ENCODE measurements at regions not wholly inside any gene's neighbourhood (a gene's known extent, or its start where the extent isn't known, plus 50 kb on each side); places are given as distances from the start of the nearest gene placed in this dataset.

- Mint-ChIP-seq H3K27me3 (no peaks in the 10 kb centered on the region), H3K9me3 (peaks cover 14% of the 10 kb centered on the region), H3K27ac (no peak overlapping the region), H3K4me3 (no peak overlapping the region), H3K36me3 (ENCODE audit: low read depth) (no peaks in the 10 kb centered on the region), H3K4me1 (ENCODE audit: low read depth) (no peaks in the 10 kb centered on the region)
- DNase-seq, result no peak
Observed at GRCh38 chr9:25613709-25614108, 64.5 kb downstream of the TUSC1 start.

DNA sequence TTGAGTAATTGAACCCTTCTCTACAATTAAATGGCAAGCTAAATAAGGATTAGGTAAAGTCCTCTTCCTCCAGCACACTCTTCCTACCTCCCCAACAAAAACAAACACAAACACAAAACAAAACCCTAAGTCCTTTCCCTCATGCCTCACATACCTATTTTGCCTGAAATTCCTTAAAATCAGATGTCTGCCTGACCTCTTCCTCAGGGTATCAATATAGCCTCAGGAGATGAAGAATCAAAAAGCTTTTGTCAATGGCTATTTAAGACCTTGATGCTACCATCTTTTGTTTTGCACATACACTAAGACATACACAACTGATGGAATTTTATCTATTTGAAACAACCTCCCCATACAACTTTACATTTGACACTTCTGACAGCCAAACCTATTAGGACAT, 75.1 kb downstream of the TUSC1 start:
- no peak for DNase-seq
- Mint-ChIP-seq H3K9me3 (peaks cover 18% of the 10 kb centered on the region), H3K4me1 (ENCODE audit: low read depth) (no peaks in the 10 kb centered on the region), H3K27me3 (no peaks in the 10 kb centered on the region), H3K27ac (no peak overlapping the region), H3K4me3 (no peak overlapping the region), H3K36me3 (ENCODE audit: low read depth) (no peaks in the 10 kb centered on the region)

DNA sequence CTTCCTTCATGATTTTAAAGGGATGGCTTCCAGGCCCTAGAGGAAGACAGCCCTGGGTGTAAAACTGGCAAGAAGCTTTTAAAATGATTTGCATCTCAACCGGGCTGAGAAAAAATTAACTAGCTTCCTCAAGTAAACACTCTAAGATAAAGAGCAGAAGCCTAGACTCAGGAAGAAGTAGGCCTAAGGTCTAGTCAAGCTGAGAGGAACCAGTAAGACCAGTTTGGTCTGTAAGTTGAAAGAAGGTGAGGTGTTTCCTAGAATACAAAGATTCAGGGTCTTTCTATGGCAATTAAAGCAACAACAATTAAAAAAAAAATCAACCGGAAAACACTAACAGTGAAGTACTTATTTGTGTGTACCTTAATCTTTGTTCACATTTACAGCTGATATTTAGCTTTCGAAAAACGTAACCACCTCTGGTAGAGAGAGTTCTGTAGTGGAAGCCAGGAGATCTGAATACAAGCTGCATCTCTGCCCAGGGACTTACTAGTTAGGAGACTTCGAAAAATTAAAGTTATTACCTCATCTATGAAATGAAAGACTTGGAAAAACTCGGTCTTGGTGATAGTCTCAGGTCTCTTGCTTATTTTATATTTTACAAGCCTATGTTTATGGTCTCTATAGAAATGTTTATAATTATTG, 75.7 kb downstream of the TUSC1 start:
- no peaks in the 10 kb centered on the region for H3K36me3 Mint-ChIP-seq (ENCODE audit: low read depth)
- no peak overlapping the region for H3K27ac Mint-ChIP-seq
- no peaks in the 10 kb centered on the region for H3K27me3 Mint-ChIP-seq
- no peak overlapping the region for H3K4me3 Mint-ChIP-seq
- H3K9me3 Mint-ChIP-seq, result peaks cover 18% of the 10 kb centered on the region
- H3K4me1 Mint-ChIP-seq (ENCODE audit: low read depth), result no peaks in the 10 kb centered on the region
- DNase-seq, result no peak

GRCh38 chr9:25600501-25600900, 77.7 kb downstream of the TUSC1 start:
- Mint-ChIP-seq H3K4me3 (no peak overlapping the region), H3K9me3 (peaks cover 19% of the 10 kb centered on the region), H3K4me1 (ENCODE audit: low read depth) (no peaks in the 10 kb centered on the region)

GRCh38 chr9:25584611-25585010, 93.6 kb downstream of the TUSC1 start:
- no peaks in the 10 kb centered on the region for H3K27me3 Mint-ChIP-seq
- H3K36me3 Mint-ChIP-seq (ENCODE audit: low read depth), result no peaks in the 10 kb centered on the region
- peaks cover 22% of the 10 kb centered on the region for H3K9me3 Mint-ChIP-seq
- no peaks in the 10 kb centered on the region for H3K4me1 Mint-ChIP-seq (ENCODE audit: low read depth)
- H3K27ac Mint-ChIP-seq, result no peak overlapping the region
- no peak overlapping the region for H3K4me3 Mint-ChIP-seq
- DNase-seq, result no peak

More at GRCh38 chr9:25600501-25600900, 77.7 kb downstream of the TUSC1 start:
- no peak for DNase-seq
- no peaks in the 10 kb centered on the region for H3K27me3 Mint-ChIP-seq
- H3K27ac Mint-ChIP-seq, result no peak overlapping the region
- no peaks in the 10 kb centered on the region for H3K36me3 Mint-ChIP-seq (ENCODE audit: low read depth)

DNA sequence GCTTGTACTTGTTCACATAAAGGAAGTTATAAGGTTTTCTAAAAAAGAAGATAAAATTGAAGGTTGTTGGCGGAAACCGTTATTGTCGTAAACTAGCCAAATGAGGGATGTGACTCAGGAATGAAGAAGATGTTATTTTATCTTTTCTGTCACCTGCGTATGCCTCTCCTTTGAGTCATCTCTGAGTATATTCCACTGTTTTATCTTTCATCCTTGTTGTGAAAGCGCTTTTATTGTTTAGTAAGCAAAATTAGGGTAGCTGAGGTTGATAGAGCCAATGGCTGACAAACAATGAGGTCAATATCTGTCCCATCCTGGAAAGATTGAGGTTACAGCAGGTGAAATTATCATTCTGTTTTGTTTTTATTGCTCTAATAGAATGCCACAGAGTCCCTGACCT, 105.0 kb downstream of the TUSC1 start:
- H3K4me3 Mint-ChIP-seq, result no peak overlapping the region
- no peaks in the 10 kb centered on the region for H3K36me3 Mint-ChIP-seq (ENCODE audit: low read depth)
- H3K27me3 Mint-ChIP-seq, result no peaks in the 10 kb centered on the region
- peaks cover 7% of the 10 kb centered on the region for H3K9me3 Mint-ChIP-seq
- H3K27ac Mint-ChIP-seq, result no peak overlapping the region
- DNase-seq, result no peak
- no peaks in the 10 kb centered on the region for H3K4me1 Mint-ChIP-seq (ENCODE audit: low read depth)

DNA sequence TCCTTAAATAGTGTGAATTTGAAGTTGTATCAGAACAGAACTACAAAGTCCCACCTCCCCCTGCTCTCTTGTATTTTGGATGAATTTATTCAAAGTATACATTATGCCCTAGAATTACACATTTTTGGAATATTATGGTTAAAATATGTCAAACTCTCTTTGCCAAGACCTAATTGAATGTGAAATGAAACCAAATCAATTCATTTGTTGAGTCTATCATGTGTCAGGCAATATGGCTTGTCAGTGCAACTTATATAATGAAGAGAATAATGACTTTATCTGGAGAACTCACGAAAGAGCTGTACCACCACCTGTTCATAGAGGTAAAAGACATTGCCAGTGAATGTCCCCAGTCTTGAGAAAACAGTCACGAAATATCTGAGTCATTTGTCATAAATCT, 106.8 kb downstream of the TUSC1 start:
- no peaks in the 10 kb centered on the region for H3K27me3 Mint-ChIP-seq
- H3K4me1 Mint-ChIP-seq (ENCODE audit: low read depth), result no peaks in the 10 kb centered on the region
- H3K9me3 Mint-ChIP-seq, result peaks cover 5% of the 10 kb centered on the region
- H3K36me3 Mint-ChIP-seq (ENCODE audit: low read depth), result no peaks in the 10 kb centered on the region
- DNase-seq, result no peak
- H3K27ac Mint-ChIP-seq, result no peak overlapping the region
- H3K4me3 Mint-ChIP-seq, result no peak overlapping the region

GRCh38 chr9:25570802-25571201, 107.4 kb downstream of the TUSC1 start:
- Mint-ChIP-seq H3K36me3 (ENCODE audit: low read depth) (no peaks in the 10 kb centered on the region), H3K27me3 (no peaks in the 10 kb centered on the region), H3K4me3 (no peak overlapping the region), H3K9me3 (peaks cover 5% of the 10 kb centered on the region), H3K27ac (no peak overlapping the region), H3K4me1 (ENCODE audit: low read depth) (no peaks in the 10 kb centered on the region)
- no peak for DNase-seq

- no peak for DNase-seq
- peaks cover 16% of the 10 kb centered on the region for H3K9me3 Mint-ChIP-seq
- H3K4me1 Mint-ChIP-seq (ENCODE audit: low read depth), result no peaks in the 10 kb centered on the region
- H3K4me3 Mint-ChIP-seq, result no peak overlapping the region
- no peak overlapping the region for H3K27ac Mint-ChIP-seq
- H3K36me3 Mint-ChIP-seq (ENCODE audit: low read depth), result no peaks in the 10 kb centered on the region
- H3K27me3 Mint-ChIP-seq, result no peaks in the 10 kb centered on the region
Observed at GRCh38 chr9:25562101-25562500, 116.1 kb downstream of the TUSC1 start.

- Mint-ChIP-seq H3K4me3 (no peak overlapping the region), H3K9me3 (peaks cover 12% of the 10 kb centered on the region), H3K4me1 (ENCODE audit: low read depth) (no peaks in the 10 kb centered on the region), H3K27ac (no peak overlapping the region), H3K27me3 (no peaks in the 10 kb centered on the region), H3K36me3 (ENCODE audit: low read depth) (no peaks in the 10 kb centered on the region)
- DNase-seq, result no peak
Observed at GRCh38 chr9:25557645-25558300, 120.5 kb downstream of the TUSC1 start.

- Mint-ChIP-seq H3K9me3 (peaks cover 18% of the 10 kb centered on the region), H3K4me3 (no peak overlapping the region), H3K27me3 (no peaks in the 10 kb centered on the region), H3K36me3 (ENCODE audit: low read depth) (no peaks in the 10 kb centered on the region), H3K27ac (no peak overlapping the region), H3K4me1 (ENCODE audit: low read depth) (no peaks in the 10 kb centered on the region)
- DNase-seq, result no peak
Observed at GRCh38 chr9:25556540-25556939, 121.7 kb downstream of the TUSC1 start.

DNA sequence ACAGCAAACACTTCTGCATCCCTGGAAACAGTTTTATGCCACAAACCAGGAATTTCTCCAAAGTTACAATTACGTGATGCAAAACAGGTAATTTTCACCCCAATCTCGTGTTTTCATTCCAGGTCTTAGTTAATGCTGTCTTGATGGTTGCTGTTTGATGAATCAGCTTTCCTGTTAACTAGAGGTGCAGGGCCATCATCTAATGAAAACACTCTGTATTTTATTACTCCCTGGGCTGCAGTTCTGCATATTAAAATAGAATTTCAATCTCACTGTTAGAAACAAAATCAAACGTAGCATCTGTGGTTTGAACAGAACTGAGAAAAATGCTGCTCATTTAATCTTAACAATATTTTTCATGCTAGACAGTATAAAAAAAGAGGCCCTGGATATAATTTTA, 129.4 kb downstream of the TUSC1 start:
- no peak for DNase-seq
- Mint-ChIP-seq H3K27me3 (no peaks in the 10 kb centered on the region), H3K4me3 (no peak overlapping the region), H3K9me3 (peaks cover 16% of the 10 kb centered on the region), H3K27ac (no peak overlapping the region), H3K4me1 (ENCODE audit: low read depth) (no peaks in the 10 kb centered on the region), H3K36me3 (ENCODE audit: low read depth) (no peaks in the 10 kb centered on the region)

GRCh38 chr9:25543806-25544205, 134.4 kb downstream of the TUSC1 start:
- no peaks in the 10 kb centered on the region for H3K4me1 Mint-ChIP-seq (ENCODE audit: low read depth)
- no peak overlapping the region for H3K27ac Mint-ChIP-seq
- no peak for DNase-seq
- peaks cover 11% of the 10 kb centered on the region for H3K9me3 Mint-ChIP-seq
- H3K36me3 Mint-ChIP-seq (ENCODE audit: low read depth), result no peaks in the 10 kb centered on the region
- no peaks in the 10 kb centered on the region for H3K27me3 Mint-ChIP-seq
- H3K4me3 Mint-ChIP-seq, result no peak overlapping the region

- H3K4me3 Mint-ChIP-seq, result no peak overlapping the region
- no peak overlapping the region for H3K27ac Mint-ChIP-seq
- no peaks in the 10 kb centered on the region for H3K27me3 Mint-ChIP-seq
- peaks cover 7% of the 10 kb centered on the region for H3K9me3 Mint-ChIP-seq
- no peaks in the 10 kb centered on the region for H3K4me1 Mint-ChIP-seq (ENCODE audit: low read depth)
- no peaks in the 10 kb centered on the region for H3K36me3 Mint-ChIP-seq (ENCODE audit: low read depth)
- DNase-seq, result no peak
Observed at GRCh38 chr9:25542319-25542718, 135.9 kb downstream of the TUSC1 start.

- Mint-ChIP-seq H3K36me3 (ENCODE audit: low read depth) (no peaks in the 10 kb centered on the region), H3K9me3 (peaks cover 18% of the 10 kb centered on the region), H3K4me3 (no peak overlapping the region), H3K27me3 (no peaks in the 10 kb centered on the region), H3K4me1 (ENCODE audit: low read depth) (no peaks in the 10 kb centered on the region), H3K27ac (no peak overlapping the region)
- DNase-seq, result no peak
Observed at GRCh38 chr9:25537808-25538207, 140.4 kb downstream of the TUSC1 start.

All from activated T-cell treated with anti-CD3 and anti-CD28 coated beads, Interleukin-2, amount 50 U/mL, for 24 hours (primary cell).